OCI-LY7 (cell line): ENCODE measurements at regions not wholly inside any gene's neighbourhood (a gene's known extent, or its start where the extent isn't known, plus 50 kb on each side); places are given as distances from the start of the nearest gene placed in this dataset.

Experiments
- BruUV-seq: library from RNA; stranded (reverse); fragments of 400-500 nt; replicated peaks from 2 replicates; lab custom pipeline; 2021; lab: Mats Ljungman, UMichigan
- CTCF ChIA-PET: fragments of 300-600 bp; sonication (Branson Sonifier 250); formaldehyde crosslinking; loops from one replicate; lab custom pipeline; 2022; ENCODE audit warnings: antibody characterized with exemption; ENCODE audit not compliant: unreplicated experiment; lab: Charles Lee
- POLR2A ChIA-PET: fragments of 300-600 bp; sonication (Branson Sonifier 250); formaldehyde crosslinking; loops from one replicate; lab custom pipeline; 2022; ENCODE audit warnings: antibody characterized with exemption; lab: Charles Lee
- DNase-seq: peaks from one replicate; pipeline ENCODE4 v3.0.0-alpha.2; 2015; ENCODE audit warnings: low spot score
- H2AFZ ChIP-seq: fragments of 200-600 bp; sonication (generic), shearing (Covaris generic); 2 replicates; pipeline ENCODE4 v1.6.1; 2014; ENCODE audit warnings: mild to moderate bottlenecking, antibody characterized with exemption, low read length, moderate library complexity
- H3K27ac ChIP-seq: fragments of 200-600 bp; sonication (generic); 2 replicates; pipeline ENCODE4 v1.5.1; 2014; ENCODE audit warnings: mixed run types, low read depth, mild to moderate bottlenecking, moderate library complexity, low read length, inconsistent platforms; ENCODE audit not compliant: poor library complexity, severe bottlenecking
- H3K36me3 ChIP-seq: fragments of 200-600 bp; sonication (generic); 2 replicates; pipeline ENCODE4 v1.6.1; 2014; ENCODE audit warnings: mild to moderate bottlenecking, antibody characterized with exemption, low read length, moderate library complexity, mixed read lengths; ENCODE audit not compliant: insufficient read depth
- H3K4me1 ChIP-seq: fragments of 200-600 bp; sonication (generic); 2 replicates; pipeline ENCODE4 v1.5.1; 2014; ENCODE audit warnings: mild to moderate bottlenecking, low read length; ENCODE audit not compliant: insufficient read depth, poor library complexity, severe bottlenecking
- H3K4me2 ChIP-seq: fragments of 200-600 bp; sonication (generic); 2 replicates; pipeline ENCODE4 v1.6.1; 2014; ENCODE audit warnings: mild to moderate bottlenecking, low read length
- H3K4me3 ChIP-seq: fragments of 200-600 bp; sonication (generic); 2 replicates; pipeline ENCODE4 v1.5.1; 2014; ENCODE audit warnings: mild to moderate bottlenecking, low read depth, low read length; ENCODE audit not compliant: poor library complexity, severe bottlenecking
- H3K79me2 ChIP-seq: fragments of 200-600 bp; sonication (generic); 2 replicates; pipeline ENCODE4 v1.6.1; 2016; ENCODE audit warnings: low read depth, mild to moderate bottlenecking, low read length, moderate library complexity, mixed read lengths; ENCODE audit not compliant: insufficient read depth
- H3K9me2 ChIP-seq: fragments of 200-600 bp; sonication (generic); 2 replicates; pipeline ENCODE4 v1.6.1; 2016; ENCODE audit warnings: mild to moderate bottlenecking, low read length, mixed read lengths; ENCODE audit not compliant: insufficient read depth
- H3K9me3 ChIP-seq: fragments of 200-600 bp; sonication (generic); 2 replicates; pipeline ENCODE4 v1.6.1; 2014; ENCODE audit warnings: mild to moderate bottlenecking, mixed run types, low read length, mixed read lengths
- H4K20me1 ChIP-seq: fragments of 200-600 bp; sonication (generic); 2 replicates; pipeline ENCODE4 v1.6.1; 2014; ENCODE audit warnings: mild to moderate bottlenecking, antibody characterized with exemption, low read length, moderate library complexity, mixed read lengths; ENCODE audit not compliant: insufficient read depth
- EZH2phosphoT487 ChIP-seq: fragments of 200-600 bp; sonication (generic); IDR thresholded peaks from 2 replicates; pipeline ENCODE4 v1.6.1; 2018; ENCODE audit warnings: low read depth, borderline replicate concordance, mild to moderate bottlenecking, mixed run types, antibody characterized with exemption, low read length, moderate library complexity, mixed read lengths
- intact Hi-C: fragments of 100-400 bp; cut with micrococcal nuclease; formaldehyde crosslinking; loops from one replicate; pipeline ENCODE4 v1.10.0; 2022; ENCODE audit not compliant: unreplicated experiment
- TF ChIP-seq, protein P1 (sequence below): fragments of 200-600 bp; sonication (generic); conservative IDR thresholded peaks from 2 replicates; pipeline ENCODE4 v1.5.1; 2014; ENCODE audit warnings: mild to moderate bottlenecking, antibody characterized with exemption, low read length, moderate library complexity, mixed read lengths

DNA sequence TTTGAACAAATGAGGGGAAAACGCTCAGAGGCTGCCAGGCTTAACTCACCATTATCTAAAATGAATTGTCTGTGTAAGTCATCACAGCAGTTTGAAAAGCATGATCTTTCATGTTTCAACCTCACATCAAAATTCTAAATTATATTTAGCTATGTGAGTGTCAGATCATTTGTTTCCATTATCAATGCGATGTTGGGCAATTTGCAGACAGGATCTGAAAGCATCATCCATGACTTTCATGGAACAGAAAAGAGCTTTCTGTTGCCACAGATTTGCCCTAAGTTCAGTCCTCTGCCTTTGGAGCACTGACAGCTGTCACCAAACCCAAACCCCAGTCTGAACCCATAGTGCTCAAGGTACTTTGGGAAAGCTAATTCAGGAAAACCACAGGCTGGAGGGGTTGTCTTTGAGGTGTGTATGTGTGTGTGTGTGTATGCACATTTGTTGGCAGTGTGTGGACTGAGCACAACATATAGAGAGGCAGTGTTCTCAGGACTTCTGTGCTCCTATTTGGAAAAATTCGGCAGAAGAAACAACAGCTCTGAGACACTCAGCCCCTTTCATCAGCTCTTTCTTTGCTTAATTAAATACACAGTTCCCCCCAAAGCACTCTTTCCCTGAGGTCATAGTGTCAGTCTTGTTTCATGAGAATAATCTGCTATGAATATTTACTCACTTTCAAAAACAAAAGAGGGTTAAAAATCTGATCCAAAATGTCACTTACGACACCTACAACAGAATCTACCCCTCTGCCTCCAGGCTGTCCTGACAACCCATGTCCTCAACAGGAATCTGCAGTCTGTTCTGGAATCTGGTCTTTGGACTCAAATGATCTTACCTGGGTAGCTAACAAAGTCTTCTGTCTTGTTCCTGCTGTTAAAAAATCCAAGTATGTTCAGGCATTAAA lies 188.5 kb upstream of the KLF14 start:
- TF ChIP-seq EZH2phosphoT487 = no peak
- TF ChIP-seq, protein P1, sequence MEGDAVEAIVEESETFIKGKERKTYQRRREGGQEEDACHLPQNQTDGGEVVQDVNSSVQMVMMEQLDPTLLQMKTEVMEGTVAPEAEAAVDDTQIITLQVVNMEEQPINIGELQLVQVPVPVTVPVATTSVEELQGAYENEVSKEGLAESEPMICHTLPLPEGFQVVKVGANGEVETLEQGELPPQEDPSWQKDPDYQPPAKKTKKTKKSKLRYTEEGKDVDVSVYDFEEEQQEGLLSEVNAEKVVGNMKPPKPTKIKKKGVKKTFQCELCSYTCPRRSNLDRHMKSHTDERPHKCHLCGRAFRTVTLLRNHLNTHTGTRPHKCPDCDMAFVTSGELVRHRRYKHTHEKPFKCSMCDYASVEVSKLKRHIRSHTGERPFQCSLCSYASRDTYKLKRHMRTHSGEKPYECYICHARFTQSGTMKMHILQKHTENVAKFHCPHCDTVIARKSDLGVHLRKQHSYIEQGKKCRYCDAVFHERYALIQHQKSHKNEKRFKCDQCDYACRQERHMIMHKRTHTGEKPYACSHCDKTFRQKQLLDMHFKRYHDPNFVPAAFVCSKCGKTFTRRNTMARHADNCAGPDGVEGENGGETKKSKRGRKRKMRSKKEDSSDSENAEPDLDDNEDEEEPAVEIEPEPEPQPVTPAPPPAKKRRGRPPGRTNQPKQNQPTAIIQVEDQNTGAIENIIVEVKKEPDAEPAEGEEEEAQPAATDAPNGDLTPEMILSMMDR = no peak
- CTCF ChIA-PET = interaction anchor here (0.5 kb wide), 1 partner anchor 8 kb away, joined by 3 read pairs; no protein-coding TSS in a partner anchor
- Histone ChIP-seq H3K9me3 (no peaks in the 10 kb centered on the region), H4K20me1 (no peaks in the 10 kb centered on the region), H3K4me3 (no peak overlapping the region), H3K9me2 (no peaks in the 10 kb centered on the region), H3K36me3 (no peaks in the 10 kb centered on the region), H3K4me2 (no peak overlapping the region), H3K4me1 (no peaks in the 10 kb centered on the region), H2AFZ (no peak overlapping the region), H3K79me2 (no peaks in the 10 kb centered on the region), H3K27ac (no peak overlapping the region)
- intact Hi-C loops = no loop called here
- POLR2A ChIA-PET = interaction anchor here (0.6 to 1.2 kb wide), 6 partner anchors 8 to 199 kb away, joined by 3 to 5 read pairs (median 4); no protein-coding TSS in a partner anchor
- DNase-seq = no peak
- BruUV-seq = TSS peak; percentile 5

DNA sequence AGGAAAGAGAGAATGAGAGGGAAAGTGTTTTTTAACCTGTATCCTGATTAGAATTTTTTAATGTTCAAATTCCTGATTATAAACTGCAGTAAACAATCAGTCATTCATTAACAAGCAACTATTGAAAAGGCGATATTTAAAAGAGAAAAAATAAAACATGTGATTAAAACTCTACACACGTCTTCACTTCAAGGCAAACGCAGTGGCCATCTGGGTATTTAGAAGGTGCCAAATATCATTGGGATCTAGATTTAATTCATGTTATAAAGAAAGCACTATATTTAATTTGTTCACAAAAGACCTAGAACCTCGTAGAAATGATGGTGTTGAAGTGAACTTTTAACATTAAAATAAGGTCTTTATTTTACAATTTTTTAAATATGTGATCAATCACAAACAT lies 189.4 kb upstream of the KLF14 start:
- H3K4me2 ChIP-seq = no peak overlapping the region
- BruUV-seq = no TSS peak

More for the DNA sequence above, 189.4 kb upstream of the KLF14 start:
- DNase-seq = no peak
- no peak overlapping the region for H2AFZ ChIP-seq
- no peak overlapping the region for H3K4me3 ChIP-seq
- ChIA-PET CTCF (no interaction called here), POLR2A (interaction anchor here (0.8 kb wide), 1 partner anchor 21 kb away, joined by 3 read pairs; no protein-coding TSS in a partner anchor)
- intact Hi-C loops = no loop called here
- no peak for TF ChIP-seq EZH2phosphoT487
- TF ChIP-seq, protein P1 = no peak
- no peaks in the 10 kb centered on the region for H3K79me2 ChIP-seq
- no peaks in the 10 kb centered on the region for H4K20me1 ChIP-seq
- H3K9me3 ChIP-seq = no peaks in the 10 kb centered on the region
- no peaks in the 10 kb centered on the region for H3K9me2 ChIP-seq
- no peaks in the 10 kb centered on the region for H3K36me3 ChIP-seq
- no peaks in the 10 kb centered on the region for H3K4me1 ChIP-seq
- no peak overlapping the region for H3K27ac ChIP-seq
